DMS153 treated with DMSO at 0.1 percent for 48 hours (cell line): ENCODE measurements at regions not wholly inside any gene's neighbourhood (a gene's known extent, or its start where the extent isn't known, plus 50 kb on each side); places are given as distances from the start of the nearest gene placed in this dataset.
"Not testable (repeated sequence)": the region's sequence is repeated elsewhere in the genome, so short reads cannot be mapped to it uniquely, and the experiment has no call there.

Experiments
- DNase-seq: peaks from one replicate; lab custom pipeline; 2025; ENCODE audit not compliant: unreplicated experiment; lab: John Stamatoyannopoulos, UW

GRCh38 chr1:9465640-9466039, 73.6 kb upstream of the SLC25A33 start:
- no peak for DNase-seq

- no peak for DNase-seq
These were observed 72.2 kb upstream of the SLC25A33 start for GRCh38 chr1:9466780-9467758.

GRCh38 chr1:9469882-9470281, 69.4 kb upstream of the SLC25A33 start:
- not testable (repeated sequence) for DNase-seq

- no peak for DNase-seq
These were observed 67.6 kb upstream of the SLC25A33 start for GRCh38 chr1:9471679-9472078.

- DNase-seq = no peak
These were observed 66.8 kb upstream of the SLC25A33 start for GRCh38 chr1:9472386-9473031.

GRCh38 chr1:9473032-9473807, 66.0 kb upstream of the SLC25A33 start:
- DNase-seq = no peak

GRCh38 chr1:9475061-9475627, 64.1 kb upstream of the SLC25A33 start:
- DNase-seq = no peak

GRCh38 chr1:9476790-9477463, 62.3 kb upstream of the SLC25A33 start:
- no peak for DNase-seq

- DNase-seq = no peak
These were observed 61.7 kb upstream of the SLC25A33 start for GRCh38 chr1:9477535-9477934.

GRCh38 chr1:9478021-9478420, 61.2 kb upstream of the SLC25A33 start:
- no peak for DNase-seq

- no peak for DNase-seq
These were observed 58.2 kb upstream of the SLC25A33 start for GRCh38 chr1:9481048-9481447.

- DNase-seq = no peak
These were observed 56.9 kb upstream of the SLC25A33 start for GRCh38 chr1:9482403-9482802.

- DNase-seq = no peak
These were observed 56.3 kb upstream of the SLC25A33 start for GRCh38 chr1:9482816-9483572.

GRCh38 chr1:9486466-9487140, 52.7 kb upstream of the SLC25A33 start:
- no peak for DNase-seq
